Naive thymus-derived CD8-positive, alpha-beta T cell (primary cell): ENCODE measurements at regions not wholly inside any gene's neighbourhood (a gene's known extent, or its start where the extent isn't known, plus 50 kb on each side); places are given as distances from the start of the nearest gene placed in this dataset.

ENCODE experiments used
- ATAC-seq, 2 donors: fragments of 150-1000 bp; cut with Tn5 transposase in 1 of 2; sonication (Bioruptor Pico), chemical (Tn5 transposase) in 1 of 2; 1 replicate in 1 of 2; 2 replicates in 1 of 2; pipeline ENCODE4 v1.10.0; 2021; ENCODE audit warnings: mild to moderate bottlenecking in 2 of 2, moderate library complexity in 2 of 2
- POLR2A ChIA-PET: fragments of 350-600 bp; sonication (Branson Sonifier 250); formaldehyde crosslinking; loops from one replicate; lab custom pipeline; 2021; ENCODE audit warnings: antibody characterized with exemption; lab: Charles Lee
- DNase-seq, 10 donors: peaks; one replicate each; pipeline versions ENCODE4 v3.0.0 to v3.0.0-alpha.2; 2020 to 2022
- H3K27ac Mint-ChIP-seq, 10 donors: one replicate each; pipeline ENCODE4 v1.8.0; 2020 to 2022; ENCODE audit warnings: mild to moderate bottlenecking in 10 of 10, mixed read lengths in 10 of 10, moderate library complexity in 4 of 10, inconsistent platforms in 1 of 10
- H3K27me3 Mint-ChIP-seq, 5 donors: one replicate each; pipeline ENCODE4 v1.8.0; 2021 to 2022; ENCODE audit warnings: mixed read lengths in 5 of 5
- H3K36me3 Mint-ChIP-seq, 3 donors: one replicate each; pipeline ENCODE4 v1.8.0; 2020 to 2022; ENCODE audit warnings: mixed read lengths in 3 of 3, mild to moderate bottlenecking in 2 of 3, inconsistent platforms in 1 of 3
- H3K4me1 Mint-ChIP-seq, 4 donors: one replicate each; pipeline ENCODE4 v1.8.0; 2021 to 2022; ENCODE audit warnings: mixed read lengths in 4 of 4
- H3K4me3 Mint-ChIP-seq, 10 donors: one replicate each; pipeline ENCODE4 v1.8.0; 2020 to 2022; ENCODE audit warnings: mild to moderate bottlenecking in 10 of 10, mixed read lengths in 10 of 10, moderate library complexity in 6 of 10, inconsistent platforms in 1 of 10
- H3K9me3 Mint-ChIP-seq, 9 donors: one replicate each; pipeline ENCODE4 v1.8.0; 2020 to 2022; ENCODE audit warnings: mixed read lengths in 9 of 9, mild to moderate bottlenecking in 3 of 9, inconsistent platforms in 1 of 9, moderate library complexity in 1 of 9

DNA sequence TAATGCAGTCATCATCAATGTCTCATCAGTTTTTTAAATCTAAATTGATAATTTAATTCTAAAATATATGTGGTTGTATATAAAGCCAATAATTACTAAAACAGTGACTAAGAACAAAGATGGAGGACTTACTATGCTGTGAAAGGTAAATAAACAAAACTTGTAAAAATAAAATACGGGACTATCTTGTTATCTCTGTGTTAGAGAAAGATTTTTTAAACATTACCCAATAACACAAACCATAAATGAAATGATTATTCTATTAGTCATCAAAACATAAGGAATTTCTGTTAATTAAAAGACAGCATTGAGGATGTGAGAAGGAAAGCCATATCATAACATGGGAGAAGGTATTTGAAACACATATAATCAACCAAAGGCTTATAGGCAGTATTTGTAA is 226.2 kb upstream of the SMC2 start:
- H3K27ac Mint-ChIP-seq, result no peak overlapping the region
- no peak for DNase-seq
- no peak overlapping the region for H3K4me3 Mint-ChIP-seq
- H3K36me3 Mint-ChIP-seq, result no peaks in the 10 kb centered on the region
- peaks cover 0 to 3% (median 0%) of the 10 kb centered on the region in 9 donors for H3K9me3 Mint-ChIP-seq
- POLR2A ChIA-PET, result no interaction called here
- ATAC-seq, result no peak
- no peaks in the 10 kb centered on the region for H3K4me1 Mint-ChIP-seq
- H3K27me3 Mint-ChIP-seq, result no peaks in the 10 kb centered on the region

DNA sequence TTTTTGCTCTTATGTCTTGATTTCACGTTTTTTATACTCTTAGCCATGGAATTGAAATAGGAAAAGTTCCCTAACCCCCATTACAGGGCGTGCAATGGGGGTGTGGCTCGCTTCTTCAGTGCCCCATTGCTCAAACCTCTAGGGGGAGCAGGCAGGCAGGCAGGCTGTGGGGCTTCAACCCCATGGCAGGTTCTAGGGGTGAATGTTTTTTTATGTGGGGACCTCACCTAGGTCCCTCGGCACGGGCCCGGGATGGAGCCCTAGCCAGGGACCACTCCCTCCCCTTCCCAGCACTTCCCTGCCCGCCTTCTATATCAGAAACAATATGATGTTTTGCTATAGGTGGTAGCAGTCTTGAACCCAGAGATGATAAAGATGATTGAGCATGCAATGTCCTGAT is 221.3 kb upstream of the SMC2 start:
- POLR2A ChIA-PET, result no interaction called here
- ATAC-seq, result no peak
- H3K27me3 Mint-ChIP-seq, result peaks cover 0 to 1% (median 0%) of the 10 kb centered on the region in 5 donors
- H3K4me3 Mint-ChIP-seq, result no peak overlapping the region
- no peak for DNase-seq
- H3K4me1 Mint-ChIP-seq, result no peaks in the 10 kb centered on the region
- peaks cover 0 to 3% (median 0%) of the 10 kb centered on the region in 9 donors for H3K9me3 Mint-ChIP-seq
- no peaks in the 10 kb centered on the region for H3K36me3 Mint-ChIP-seq
- no peak overlapping the region for H3K27ac Mint-ChIP-seq

DNA sequence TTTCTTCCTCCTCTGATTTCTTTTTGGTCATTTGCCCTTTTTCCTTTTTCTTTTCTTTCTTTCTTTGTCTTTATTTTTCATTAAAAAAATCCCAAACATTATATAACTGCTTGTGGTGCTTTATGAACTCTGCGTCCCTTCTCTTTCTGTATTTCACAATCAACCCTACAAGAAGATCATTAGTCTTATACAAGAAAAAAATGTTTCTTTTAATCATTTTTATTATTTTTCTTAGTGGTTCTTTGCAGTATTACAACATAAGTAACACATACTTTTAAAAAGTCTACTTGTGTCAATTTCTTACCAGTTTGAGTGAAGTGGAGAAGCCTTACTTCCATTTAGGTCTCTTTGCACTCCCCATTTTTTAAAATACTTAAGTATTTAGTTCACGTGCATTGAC is 212.7 kb upstream of the SMC2 start:
- no peak overlapping the region for H3K27ac Mint-ChIP-seq
- POLR2A ChIA-PET, result no interaction called here
- DNase-seq (no peak), ATAC-seq (no peak)
- no peaks in the 10 kb centered on the region for H3K36me3 Mint-ChIP-seq
- H3K9me3 Mint-ChIP-seq, result no peaks in the 10 kb centered on the region
- no peak overlapping the region for H3K4me3 Mint-ChIP-seq
- H3K27me3 Mint-ChIP-seq, result no peaks in the 10 kb centered on the region
- no peaks in the 10 kb centered on the region for H3K4me1 Mint-ChIP-seq

DNA sequence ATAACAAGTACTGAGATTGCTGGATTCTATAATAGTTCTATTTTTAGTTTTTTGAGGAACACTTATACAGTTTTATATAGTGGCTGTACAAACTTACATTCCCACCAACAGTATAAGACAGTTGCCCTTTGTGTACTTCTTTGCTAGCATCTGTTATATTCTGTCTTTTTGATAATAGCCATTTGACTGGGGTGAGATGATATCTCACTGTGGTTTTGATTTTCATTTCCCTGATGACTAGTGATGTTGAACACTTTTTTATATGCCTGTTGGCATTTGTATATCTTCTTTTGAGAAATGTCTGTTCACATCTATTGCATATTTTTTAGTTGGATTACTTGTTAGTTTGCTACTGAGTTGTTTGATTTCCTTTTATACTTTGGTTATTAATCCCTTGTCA is 204.1 kb upstream of the SMC2 start:
- ATAC-seq, result no peak
- Mint-ChIP-seq H3K4me3 (no peak overlapping the region), H3K4me1 (no peaks in the 10 kb centered on the region), H3K27ac (no peak overlapping the region), H3K27me3 (peaks cover 0 to 2% (median 0%) of the 10 kb centered on the region in 5 donors), H3K9me3 (peaks cover 0 to 3% (median 0%) of the 10 kb centered on the region in 9 donors), H3K36me3 (no peaks in the 10 kb centered on the region)
- DNase-seq, result no peak
- POLR2A ChIA-PET, result no interaction called here

DNA sequence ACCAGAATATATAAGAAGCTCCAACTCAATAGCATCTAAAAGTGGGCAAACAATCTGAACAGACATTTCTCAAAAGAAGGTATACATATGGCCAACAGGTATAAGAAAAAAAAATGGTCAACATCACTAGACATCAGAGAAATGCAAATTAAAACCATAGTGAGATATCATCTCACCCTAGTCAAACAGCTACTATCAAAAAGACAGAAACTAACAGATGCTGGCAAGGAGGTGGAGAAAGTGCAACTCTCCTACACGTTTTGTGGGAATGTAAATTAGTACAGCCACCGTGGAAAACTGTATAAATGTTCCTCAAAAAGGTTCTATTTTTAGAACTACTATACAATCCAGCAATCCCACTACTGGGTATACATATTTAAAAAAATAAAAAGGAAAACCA is 199.9 kb upstream of the SMC2 start:
- no peak for ATAC-seq
- H3K27ac Mint-ChIP-seq, result no peak overlapping the region
- POLR2A ChIA-PET, result no interaction called here
- H3K36me3 Mint-ChIP-seq, result no peaks in the 10 kb centered on the region
- H3K4me1 Mint-ChIP-seq, result no peaks in the 10 kb centered on the region
- no peak for DNase-seq
- no peak overlapping the region for H3K4me3 Mint-ChIP-seq
- peaks cover 0 to 2% (median 0%) of the 10 kb centered on the region in 5 donors for H3K27me3 Mint-ChIP-seq
- peaks cover 0 to 3% (median 0%) of the 10 kb centered on the region in 9 donors for H3K9me3 Mint-ChIP-seq

DNA sequence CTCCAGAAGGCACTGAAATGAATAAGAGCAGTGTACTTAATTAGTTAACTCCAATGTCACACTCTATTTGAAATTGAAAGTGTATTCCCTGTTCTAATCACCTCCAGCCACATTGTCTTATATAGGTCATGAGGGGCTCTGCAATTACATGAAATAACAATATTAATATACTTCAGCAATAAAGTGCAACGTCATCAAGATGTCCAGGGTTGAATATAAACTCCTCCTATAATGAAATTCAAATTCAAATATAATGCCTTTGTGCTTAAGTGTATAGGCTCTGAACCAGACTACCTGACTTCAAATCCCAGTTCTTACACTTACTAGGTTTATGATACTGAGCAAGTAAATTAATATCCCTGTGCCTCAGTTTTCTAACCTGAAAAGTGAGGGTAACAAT is 195.6 kb upstream of the SMC2 start:
- ATAC-seq, result no peak

DNA sequence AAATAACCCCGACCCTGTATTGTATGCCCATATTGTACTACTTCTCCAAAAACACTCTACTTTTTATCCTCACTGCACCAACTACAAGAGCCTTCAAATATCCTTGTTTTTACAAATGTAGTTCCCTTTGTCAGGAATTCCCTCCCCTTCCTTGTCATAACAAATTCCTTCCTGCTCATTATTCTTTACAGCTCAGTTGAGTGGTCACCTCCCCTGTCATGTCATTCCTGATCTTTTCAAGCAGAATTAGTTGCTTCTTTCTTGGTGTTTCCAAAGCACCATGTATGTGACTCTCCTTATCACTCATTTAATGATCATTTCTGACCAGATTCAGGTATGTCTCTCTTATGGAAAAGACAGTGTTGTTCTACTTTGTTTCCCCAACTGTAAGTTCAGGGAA is 194.2 kb upstream of the SMC2 start:
- POLR2A ChIA-PET, result no interaction called here
- no peaks in the 10 kb centered on the region for H3K9me3 Mint-ChIP-seq
- no peak overlapping the region for H3K4me3 Mint-ChIP-seq
- H3K36me3 Mint-ChIP-seq, result no peaks in the 10 kb centered on the region
- peaks cover 0 to 6% (median 0%) of the 10 kb centered on the region in 5 donors for H3K27me3 Mint-ChIP-seq
- DNase-seq (no peak), ATAC-seq (no peak)
- no peaks in the 10 kb centered on the region for H3K4me1 Mint-ChIP-seq
- no peak overlapping the region for H3K27ac Mint-ChIP-seq

More for the DNA sequence above, 195.6 kb upstream of the SMC2 start:
- H3K9me3 Mint-ChIP-seq, result peaks cover 0 to 2% (median 0%) of the 10 kb centered on the region in 9 donors
- POLR2A ChIA-PET, result no interaction called here
- H3K4me1 Mint-ChIP-seq, result no peaks in the 10 kb centered on the region
- H3K36me3 Mint-ChIP-seq, result no peaks in the 10 kb centered on the region
- H3K27ac Mint-ChIP-seq, result no peak overlapping the region
- H3K4me3 Mint-ChIP-seq, result no peak overlapping the region
- peaks cover 0 to 5% (median 0%) of the 10 kb centered on the region in 5 donors for H3K27me3 Mint-ChIP-seq
- no peak for DNase-seq

DNA sequence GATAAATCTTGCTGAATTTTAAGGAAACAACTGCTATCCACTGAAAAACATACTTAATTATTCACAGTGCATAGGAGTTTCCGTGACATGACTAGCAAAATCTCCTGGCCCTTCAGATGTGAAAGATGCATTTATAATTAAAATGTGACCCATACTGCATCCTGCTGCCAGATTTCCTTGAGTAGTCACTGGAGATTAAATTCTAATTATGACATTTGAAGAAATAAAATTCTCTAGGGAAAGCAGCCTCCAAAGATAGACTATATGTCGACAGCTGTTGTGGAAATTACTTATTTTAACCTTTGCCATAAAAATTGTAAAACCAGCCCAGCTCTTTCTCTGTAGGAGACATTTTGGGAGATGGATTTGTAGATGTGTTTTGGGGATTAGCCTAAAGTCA is 193.6 kb upstream of the SMC2 start:
- Mint-ChIP-seq H3K4me3 (no peak overlapping the region), H3K9me3 (no peaks in the 10 kb centered on the region), H3K36me3 (no peaks in the 10 kb centered on the region), H3K4me1 (no peaks in the 10 kb centered on the region), H3K27me3 (peaks cover 0 to 6% (median 0%) of the 10 kb centered on the region in 5 donors), H3K27ac (no peak overlapping the region)
- no peak for ATAC-seq
- DNase-seq, result no peak
- POLR2A ChIA-PET, result no interaction called here

DNA sequence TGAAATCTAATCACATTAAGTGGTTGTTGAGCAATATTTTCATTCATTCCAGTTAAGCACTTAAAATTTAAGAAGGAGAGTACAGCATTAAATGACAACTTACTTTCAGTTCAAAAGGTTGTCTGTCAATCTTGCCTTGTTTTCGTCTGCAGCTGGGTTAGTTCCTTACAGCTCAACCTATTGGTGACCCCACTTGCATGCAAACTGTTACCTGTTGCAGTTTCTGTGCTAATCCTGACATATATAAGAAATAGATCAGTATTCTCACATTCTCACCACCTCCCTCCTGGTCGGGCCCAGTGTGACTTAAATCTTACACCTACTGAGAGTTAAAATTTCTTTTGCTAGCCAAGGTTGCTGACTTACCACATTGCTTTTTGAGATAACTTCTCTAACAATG is 191.8 kb upstream of the SMC2 start:
- Mint-ChIP-seq H3K27ac (no peak overlapping the region), H3K9me3 (no peaks in the 10 kb centered on the region), H3K36me3 (no peaks in the 10 kb centered on the region), H3K4me1 (no peaks in the 10 kb centered on the region), H3K4me3 (no peak overlapping the region), H3K27me3 (peaks cover 0 to 6% (median 0%) of the 10 kb centered on the region in 5 donors)
- ATAC-seq, result no peak
- DNase-seq, result no peak
- POLR2A ChIA-PET, result no interaction called here

DNA sequence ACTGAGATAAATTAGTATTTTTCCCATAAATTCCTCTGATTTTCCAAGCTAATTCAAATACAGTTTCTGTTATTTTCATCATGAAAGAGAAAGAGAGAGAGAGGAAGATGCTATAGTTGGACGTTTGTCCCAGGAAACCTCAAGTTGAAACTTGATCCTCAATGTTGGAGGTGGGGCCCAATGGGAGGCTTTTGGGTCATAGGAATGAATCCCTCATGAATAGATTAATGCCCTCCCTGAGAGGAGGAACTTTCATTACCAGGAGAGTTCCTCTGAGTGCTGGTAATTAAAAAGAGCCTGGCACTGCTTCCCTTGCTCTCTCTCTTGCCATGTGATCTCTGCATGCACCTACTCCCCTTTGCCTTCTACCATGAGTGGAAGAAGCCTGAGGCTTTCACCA is 189.9 kb upstream of the SMC2 start:
- no peak overlapping the region for H3K4me3 Mint-ChIP-seq
- no peaks in the 10 kb centered on the region for H3K36me3 Mint-ChIP-seq
- no peak overlapping the region for H3K27ac Mint-ChIP-seq
- ATAC-seq (no peak), DNase-seq (no peak)
- H3K27me3 Mint-ChIP-seq, result peaks cover 0 to 6% (median under 1%) of the 10 kb centered on the region in 5 donors
- H3K4me1 Mint-ChIP-seq, result no peaks in the 10 kb centered on the region
- H3K9me3 Mint-ChIP-seq, result no peaks in the 10 kb centered on the region
- POLR2A ChIA-PET, result no interaction called here

DNA sequence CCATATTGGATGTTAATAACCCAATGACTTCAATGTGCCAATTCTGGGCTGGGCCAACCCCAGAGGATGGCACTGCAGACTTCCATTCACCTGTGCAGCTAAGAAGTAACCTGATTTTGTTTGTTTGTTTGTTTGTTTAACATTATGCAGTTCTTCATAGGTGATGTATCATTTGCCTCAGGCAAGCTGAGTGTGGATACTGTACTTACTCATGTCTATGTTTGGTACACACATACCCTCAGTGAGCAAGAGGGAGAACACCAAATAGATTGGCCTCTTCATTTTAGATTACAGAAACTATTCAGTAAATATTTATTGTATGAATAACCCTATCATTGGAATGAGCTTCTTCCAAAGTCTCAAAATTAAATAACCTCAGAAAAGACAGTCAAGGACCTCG is 180.2 kb upstream of the SMC2 start:
- no peaks in the 10 kb centered on the region for H3K36me3 Mint-ChIP-seq
- no peak overlapping the region for H3K4me3 Mint-ChIP-seq
- peaks cover 0 to 20% (median 2%) of the 10 kb centered on the region in 5 donors for H3K27me3 Mint-ChIP-seq
- peaks cover 0 to 4% (median 0%) of the 10 kb centered on the region in 9 donors for H3K9me3 Mint-ChIP-seq
- ATAC-seq, result no peak
- no peak for DNase-seq
- H3K27ac Mint-ChIP-seq, result no peak overlapping the region
- no peaks in the 10 kb centered on the region for H3K4me1 Mint-ChIP-seq
- POLR2A ChIA-PET, result no interaction called here

DNA sequence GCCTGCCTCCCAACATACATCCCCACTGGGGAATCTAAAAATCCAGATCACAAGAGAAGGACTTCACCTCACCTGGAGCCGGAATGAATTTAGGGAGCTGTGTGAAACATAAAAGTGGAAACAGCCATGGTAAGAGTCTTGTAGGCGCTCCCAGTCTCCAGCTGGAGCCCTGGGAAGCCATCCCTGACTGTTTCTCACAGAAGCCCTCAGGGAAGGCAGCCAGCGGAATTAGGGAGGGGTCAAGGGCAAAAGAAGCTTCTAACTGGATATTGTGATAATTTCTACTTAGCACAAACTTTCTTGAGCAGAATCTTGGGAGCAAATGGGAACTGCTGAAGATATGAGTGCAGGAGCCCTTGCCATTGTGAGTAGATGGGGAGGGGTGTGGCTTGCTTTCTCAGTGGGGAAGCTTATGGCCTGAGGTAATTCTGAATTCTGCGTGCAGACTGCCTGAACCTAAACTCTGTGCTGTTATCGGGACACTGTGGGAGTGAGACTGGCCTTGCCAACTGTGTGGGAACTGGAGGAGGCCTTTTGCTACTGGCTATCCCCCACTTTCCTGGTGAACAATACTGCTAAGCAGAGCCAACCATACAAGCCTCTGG is 174.4 kb upstream of the SMC2 start:
- no peak overlapping the region for H3K4me3 Mint-ChIP-seq
- no peak for DNase-seq
- H3K9me3 Mint-ChIP-seq, result no peaks in the 10 kb centered on the region
- no peak overlapping the region for H3K27ac Mint-ChIP-seq
- POLR2A ChIA-PET, result no interaction called here
- peaks cover 0 to 3% (median 0%) of the 10 kb centered on the region in 5 donors for H3K27me3 Mint-ChIP-seq
- no peak for ATAC-seq
- no peaks in the 10 kb centered on the region for H3K4me1 Mint-ChIP-seq
- H3K36me3 Mint-ChIP-seq, result no peaks in the 10 kb centered on the region

DNA sequence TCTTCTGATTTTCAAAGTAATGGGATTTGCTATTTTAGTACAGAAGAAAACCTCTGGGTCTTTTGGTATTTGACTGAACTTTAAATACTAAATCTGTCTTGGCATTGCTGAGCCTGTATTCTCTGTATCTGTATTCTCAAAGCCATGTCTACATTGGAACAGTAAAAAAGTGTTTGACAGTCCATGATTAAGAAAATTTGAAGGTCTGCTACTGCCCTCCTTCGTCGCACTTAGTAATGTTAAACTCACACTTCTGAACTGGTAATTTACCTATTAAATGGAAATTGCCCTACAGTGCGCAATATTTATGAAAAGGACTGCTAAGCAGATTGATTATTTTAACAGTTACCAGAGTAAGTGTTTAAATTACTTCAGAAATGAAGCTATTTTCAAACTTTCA is 165.7 kb upstream of the SMC2 start:
- H3K27me3 Mint-ChIP-seq, result peaks cover 0 to 5% (median 0%) of the 10 kb centered on the region in 5 donors
- no peak for ATAC-seq
- POLR2A ChIA-PET, result no interaction called here

DNA sequence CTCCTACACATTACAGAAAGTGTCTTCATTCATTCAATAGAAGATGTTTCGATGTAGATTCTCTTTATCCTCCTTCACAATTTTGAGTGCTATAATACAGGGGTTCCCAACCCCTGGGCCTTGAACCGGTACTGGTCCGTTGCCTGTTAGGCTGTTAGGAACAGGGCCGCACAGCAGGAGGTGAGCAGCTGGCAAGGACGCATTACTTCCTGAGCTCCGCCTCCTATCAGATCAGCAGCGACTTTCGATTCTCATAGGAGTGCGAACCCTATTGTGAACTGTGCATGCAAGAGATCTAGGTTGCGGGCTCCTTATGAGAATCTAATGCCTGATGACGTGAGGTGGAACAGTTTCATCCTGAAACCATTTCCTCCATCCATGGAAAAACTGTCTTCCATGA is 153.0 kb upstream of the SMC2 start:
- Mint-ChIP-seq H3K4me1 (no peaks in the 10 kb centered on the region), H3K27me3 (peaks cover 0 to 15% (median 5%) of the 10 kb centered on the region in 5 donors), H3K36me3 (no peaks in the 10 kb centered on the region), H3K9me3 (peaks cover 0 to 2% (median 0%) of the 10 kb centered on the region in 9 donors), H3K4me3 (no peak overlapping the region), H3K27ac (no peak overlapping the region)
- no peak for ATAC-seq
- no peak for DNase-seq
- POLR2A ChIA-PET, result no interaction called here

More for the DNA sequence above, 165.7 kb upstream of the SMC2 start:
- Mint-ChIP-seq H3K27ac (no peak overlapping the region), H3K9me3 (no peaks in the 10 kb centered on the region), H3K36me3 (no peaks in the 10 kb centered on the region), H3K4me1 (no peaks in the 10 kb centered on the region), H3K4me3 (no peak overlapping the region)
- no peak for DNase-seq
